Tibial nerve (tissue), 4 donors: ENCODE measurements at regions not wholly inside any gene's neighbourhood (a gene's known extent, or its start where the extent isn't known, plus 50 kb on each side); places are given as distances from the start of the nearest gene placed in this dataset.
"Not testable (repeated sequence)": the region's sequence is repeated elsewhere in the genome, so short reads cannot be mapped to it uniquely, and the experiment has no call there.

Experiments
- CTCF ChIP-seq, 5 experiments: fragments of 200-600 bp in 3 of 5; fragments of 450-650 bp in 2 of 5; sonication (generic) in 3 of 5; IDR thresholded peaks; one replicate each; pipeline ENCODE4 v1.5.1; 2016 to 2019; ENCODE audit warnings: antibody characterized with exemption in 5 of 5, mild to moderate bottlenecking in 3 of 5, moderate library complexity in 2 of 5
- EP300 ChIP-seq, 2 donors: sonication (generic); formaldehyde crosslinking; IDR thresholded peaks; one replicate each; pipeline ENCODE4 v1.6.1; 2017; ENCODE audit warnings: antibody characterized with exemption in 2 of 2, mild to moderate bottlenecking in 1 of 2

GRCh38 chr3:160054862-160055261 lies 66.2 kb downstream of the IL12A start:
- TF ChIP-seq EP300, CTCF (IDR thresholded peaks at IDR 0.05): not testable (repeated sequence)
